Karpas-422 (cell line): ENCODE measurements at regions not wholly inside any gene's neighbourhood (a gene's known extent, or its start where the extent isn't known, plus 50 kb on each side); places are given as distances from the start of the nearest gene placed in this dataset.

ENCODE experiments used
- DNase-seq: peaks from one replicate; pipeline ENCODE4 v3.0.0-alpha.2; 2015
- H2AFZ ChIP-seq: fragments of 200-600 bp; sonication (generic); 2 replicates; pipeline ENCODE4 v1.6.1; 2014; ENCODE audit warnings: antibody characterized with exemption, low read length, mixed read lengths
- H3K27ac ChIP-seq: fragments of 200-600 bp; sonication (generic); 2 replicates; pipeline ENCODE4 v1.5.1; 2014; ENCODE audit warnings: mild to moderate bottlenecking, low read length, moderate library complexity
- H3K27me3 ChIP-seq: fragments of 200-600 bp; sonication (generic); 2 replicates; pipeline ENCODE4 v1.6.1; 2014; ENCODE audit warnings: low read length, mixed read lengths
- H3K36me3 ChIP-seq: fragments of 200-600 bp; sonication (generic); 2 replicates; pipeline ENCODE4 v1.6.1; 2014; ENCODE audit warnings: low read length, mixed read lengths; ENCODE audit not compliant: insufficient read depth
- H3K4me1 ChIP-seq: fragments of 200-600 bp; sonication (generic); 2 replicates; pipeline ENCODE4 v1.6.1; 2014; ENCODE audit warnings: mild to moderate bottlenecking, low read length, mixed read lengths
- H3K4me2 ChIP-seq: fragments of 200-600 bp; sonication (generic); 2 replicates; pipeline ENCODE4 v1.6.1; 2014; ENCODE audit warnings: low read length, low read depth, mild to moderate bottlenecking; ENCODE audit not compliant: poor library complexity, severe bottlenecking
- H3K4me3 ChIP-seq: fragments of 200-600 bp; sonication (generic); 2 replicates; pipeline ENCODE4 v1.5.1; 2014; ENCODE audit warnings: mild to moderate bottlenecking, antibody characterized with exemption, low read length, mixed read lengths
- H3K79me2 ChIP-seq: fragments of 200-600 bp; sonication (generic); 2 replicates; pipeline ENCODE4 v1.6.1; 2014; ENCODE audit warnings: mild to moderate bottlenecking, low read length, mixed read lengths
- H3K9ac ChIP-seq: fragments of 200-600 bp; sonication (generic); 2 replicates; pipeline ENCODE4 v1.6.0; 2014; ENCODE audit warnings: low read length
- H3K9me2 ChIP-seq: fragments of 200-600 bp; sonication (generic), shearing (Covaris generic); replicated peaks from 2 replicates; pipeline ENCODE4 v1.6.0; 2014; ENCODE audit warnings: mild to moderate bottlenecking, low read length, moderate library complexity; ENCODE audit not compliant: insufficient read depth
- H3K9me3 ChIP-seq: fragments of 300-700, 200-600 bp; sonication (generic); 2 replicates; pipeline ENCODE4 v1.6.1; 2014; ENCODE audit warnings: low read length, mixed read lengths
- H4K20me1 ChIP-seq: fragments of 200-600 bp; sonication (generic); 2 replicates; pipeline ENCODE4 v1.6.1; 2014; ENCODE audit warnings: mild to moderate bottlenecking, antibody characterized with exemption, low read length, low read depth; ENCODE audit not compliant: insufficient read depth

GRCh38 chr6:14221564-14222279, 104.2 kb downstream of the CD83 start:
- no peak overlapping the region for H3K4me3 ChIP-seq
- no peaks in the 10 kb centered on the region for H3K4me1 ChIP-seq
- H4K20me1 ChIP-seq: no peaks in the 10 kb centered on the region
- H3K27ac ChIP-seq: no peak overlapping the region
- H3K36me3 ChIP-seq: no peaks in the 10 kb centered on the region
- no peak for DNase-seq
- H3K9me3 ChIP-seq: no peaks in the 10 kb centered on the region
- no peak overlapping the region for H3K4me2 ChIP-seq
- no peaks in the 10 kb centered on the region for H3K27me3 ChIP-seq
- H3K9ac ChIP-seq: no peak overlapping the region
- H3K79me2 ChIP-seq: no peaks in the 10 kb centered on the region
- H3K9me2 ChIP-seq: no peaks in the 10 kb centered on the region
- H2AFZ ChIP-seq: no peak overlapping the region

- no peak for DNase-seq
- H3K4me1 ChIP-seq: no peaks in the 10 kb centered on the region
- no peak overlapping the region for H3K4me2 ChIP-seq
- H3K9ac ChIP-seq: no peak overlapping the region
- H3K27ac ChIP-seq: no peak overlapping the region
- H3K36me3 ChIP-seq: no peaks in the 10 kb centered on the region
- H3K79me2 ChIP-seq: no peaks in the 10 kb centered on the region
- no peaks in the 10 kb centered on the region for H3K9me2 ChIP-seq
- H3K4me3 ChIP-seq: no peak overlapping the region
- H3K27me3 ChIP-seq: no peaks in the 10 kb centered on the region
- H4K20me1 ChIP-seq: no peaks in the 10 kb centered on the region
- H3K9me3 ChIP-seq: no peaks in the 10 kb centered on the region
- no peak overlapping the region for H2AFZ ChIP-seq
These were observed 105.4 kb downstream of the CD83 start for GRCh38 chr6:14222956-14223355.

DNA sequence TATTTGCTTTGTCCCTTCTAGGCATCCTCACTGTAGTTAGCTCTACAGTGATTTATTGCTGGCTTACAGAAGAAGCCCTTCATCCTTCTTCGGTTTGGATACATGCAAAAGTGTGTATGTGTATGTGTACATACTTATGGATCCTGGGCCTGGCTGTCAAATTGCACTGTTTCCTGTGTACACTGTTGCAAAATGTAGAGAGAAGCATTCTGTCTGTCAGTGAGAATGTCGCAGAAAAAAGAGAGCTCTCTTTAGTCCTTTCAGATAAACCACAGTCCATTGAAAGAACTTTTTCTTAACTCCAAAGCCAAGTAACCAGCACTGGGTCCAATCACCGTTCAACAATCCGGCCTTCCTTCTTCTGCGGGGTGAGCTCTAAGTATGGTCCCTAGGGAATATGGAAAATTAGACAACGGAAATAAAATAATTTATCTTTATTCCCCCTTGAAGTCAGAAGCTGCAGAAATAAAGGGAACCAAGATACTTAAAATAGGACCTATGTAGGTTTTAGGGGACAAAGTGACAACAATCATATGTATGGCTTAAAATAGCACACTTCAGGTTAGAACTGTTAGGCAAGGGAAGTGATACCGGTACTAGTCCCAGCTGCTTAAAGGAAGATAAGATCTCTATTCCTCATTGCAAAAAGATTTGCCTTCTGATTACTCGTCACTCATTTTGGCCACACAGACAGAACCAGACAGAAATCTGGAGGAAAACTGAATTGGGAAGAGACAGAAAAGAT, 107.0 kb downstream of the CD83 start:
- H3K27me3 ChIP-seq: no peaks in the 10 kb centered on the region
- H3K4me1 ChIP-seq: no peaks in the 10 kb centered on the region
- H2AFZ ChIP-seq: no peak overlapping the region
- no peak overlapping the region for H3K27ac ChIP-seq
- H3K79me2 ChIP-seq: no peaks in the 10 kb centered on the region
- no peak overlapping the region for H3K4me3 ChIP-seq
- no peak overlapping the region for H3K9ac ChIP-seq
- no peak overlapping the region for H3K4me2 ChIP-seq
- H3K9me2 ChIP-seq: no peaks in the 10 kb centered on the region
- DNase-seq: no peak
- H4K20me1 ChIP-seq: no peaks in the 10 kb centered on the region
- no peaks in the 10 kb centered on the region for H3K9me3 ChIP-seq
- H3K36me3 ChIP-seq: no peaks in the 10 kb centered on the region

DNA sequence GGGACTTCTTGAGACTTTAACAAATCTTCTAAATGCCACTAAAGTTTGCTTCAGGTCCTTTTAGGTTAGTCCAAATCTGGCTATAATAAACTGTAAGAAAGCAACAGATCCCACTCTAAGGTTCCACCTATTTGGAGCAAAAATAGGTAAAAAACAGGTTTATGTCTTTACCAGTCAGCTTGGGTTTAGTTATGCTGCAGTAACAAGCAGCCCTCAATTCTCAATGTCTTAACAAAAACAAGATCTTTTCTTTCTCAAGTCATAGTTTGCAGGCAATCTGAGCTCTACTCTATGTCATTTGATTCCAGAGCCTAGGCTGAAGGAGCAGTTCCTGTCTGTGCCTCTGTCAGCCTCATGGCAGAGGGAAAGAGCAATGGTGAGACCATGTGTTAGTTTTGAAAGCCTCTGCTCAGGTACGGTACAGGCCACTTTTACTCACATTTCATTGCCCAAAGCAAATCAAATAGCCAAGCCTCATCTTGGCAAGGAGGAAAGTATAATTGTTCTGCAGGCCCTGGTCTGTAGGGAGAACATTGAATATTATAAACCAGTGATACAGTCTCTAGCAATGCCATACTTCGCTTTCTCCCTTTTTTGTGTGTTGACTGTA, 108.6 kb downstream of the CD83 start:
- Histone ChIP-seq H2AFZ (no peak overlapping the region), H3K4me3 (no peak overlapping the region), H3K4me2 (no peak overlapping the region), H3K79me2 (no peaks in the 10 kb centered on the region), H4K20me1 (no peaks in the 10 kb centered on the region), H3K27me3 (no peaks in the 10 kb centered on the region), H3K36me3 (no peaks in the 10 kb centered on the region), H3K4me1 (no peaks in the 10 kb centered on the region), H3K9ac (no peak overlapping the region), H3K9me3 (no peaks in the 10 kb centered on the region), H3K27ac (no peak overlapping the region), H3K9me2 (no peaks in the 10 kb centered on the region)
- DNase-seq: no peak

- H3K4me2 ChIP-seq: no peak overlapping the region
- H3K9ac ChIP-seq: no peak overlapping the region
- H3K4me1 ChIP-seq: no peaks in the 10 kb centered on the region
- H3K36me3 ChIP-seq: no peaks in the 10 kb centered on the region
- no peak overlapping the region for H2AFZ ChIP-seq
- no peak overlapping the region for H3K4me3 ChIP-seq
- H3K27me3 ChIP-seq: no peaks in the 10 kb centered on the region
- no peaks in the 10 kb centered on the region for H4K20me1 ChIP-seq
- H3K9me3 ChIP-seq: no peaks in the 10 kb centered on the region
- H3K27ac ChIP-seq: no peak overlapping the region
- no peaks in the 10 kb centered on the region for H3K9me2 ChIP-seq
- DNase-seq: no peak
- H3K79me2 ChIP-seq: no peaks in the 10 kb centered on the region
These were observed 111.0 kb downstream of the CD83 start for GRCh38 chr6:14228571-14228970.

- Histone ChIP-seq H3K4me2 (no peak overlapping the region), H3K4me3 (no peak overlapping the region), H3K79me2 (no peaks in the 10 kb centered on the region), H3K9ac (no peak overlapping the region), H3K36me3 (no peaks in the 10 kb centered on the region), H3K9me2 (no peaks in the 10 kb centered on the region), H4K20me1 (no peaks in the 10 kb centered on the region), H3K4me1 (no peaks in the 10 kb centered on the region), H3K27ac (no peak overlapping the region), H3K9me3 (no peaks in the 10 kb centered on the region), H2AFZ (no peak overlapping the region), H3K27me3 (no peaks in the 10 kb centered on the region)
- no peak for DNase-seq
These were observed 113.5 kb downstream of the CD83 start for GRCh38 chr6:14231071-14231483.

DNA sequence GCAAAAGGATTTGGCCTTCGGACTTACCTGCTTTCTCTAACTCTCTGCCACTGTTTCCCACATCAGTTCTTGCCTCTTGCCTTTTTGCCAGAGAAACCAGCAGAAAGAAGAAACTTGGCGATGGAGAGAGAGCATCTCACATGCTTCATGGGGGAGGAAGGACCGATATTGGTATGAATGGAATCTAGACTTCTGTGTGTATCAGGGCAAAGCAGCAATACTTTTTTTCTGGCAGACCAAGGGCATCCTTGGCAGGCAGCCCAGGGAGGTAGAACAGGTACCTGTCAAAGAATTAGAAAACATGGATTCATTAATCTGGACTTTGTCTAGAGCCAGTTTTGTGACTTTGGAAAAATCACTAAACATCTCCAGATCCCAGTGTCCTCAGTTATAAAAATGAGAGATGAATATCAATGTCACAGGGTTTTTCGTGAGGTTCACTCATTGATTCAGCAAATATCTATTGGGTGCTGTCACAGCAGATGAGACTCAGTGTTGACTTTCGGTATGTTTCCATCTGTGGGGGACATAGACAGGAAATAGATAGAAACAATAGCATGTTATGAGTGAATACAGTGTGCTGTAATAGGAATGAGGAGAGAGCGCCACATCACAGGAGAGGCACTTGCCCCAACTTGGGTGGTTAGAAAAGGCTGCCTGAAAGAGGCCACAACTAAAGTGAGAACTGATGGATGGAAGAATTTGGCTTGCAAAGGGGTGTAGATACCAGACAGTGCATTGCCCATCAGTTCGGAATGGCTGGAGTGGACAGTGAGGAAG, 114.1 kb downstream of the CD83 start:
- Histone ChIP-seq H3K9me2 (no peaks in the 10 kb centered on the region), H3K27ac (no peak overlapping the region), H3K36me3 (no peaks in the 10 kb centered on the region), H4K20me1 (no peaks in the 10 kb centered on the region), H3K9ac (no peak overlapping the region), H3K27me3 (no peaks in the 10 kb centered on the region), H3K9me3 (no peaks in the 10 kb centered on the region), H3K4me1 (no peaks in the 10 kb centered on the region), H3K4me2 (no peak overlapping the region), H3K79me2 (no peaks in the 10 kb centered on the region), H2AFZ (no peak overlapping the region), H3K4me3 (no peak overlapping the region)
- no peak for DNase-seq

- no peak overlapping the region for H3K27ac ChIP-seq
- no peaks in the 10 kb centered on the region for H3K36me3 ChIP-seq
- H2AFZ ChIP-seq: no peak overlapping the region
- H3K9me2 ChIP-seq: no peaks in the 10 kb centered on the region
- H3K27me3 ChIP-seq: no peaks in the 10 kb centered on the region
- no peak overlapping the region for H3K4me3 ChIP-seq
- no peak overlapping the region for H3K9ac ChIP-seq
- H3K4me1 ChIP-seq: no peaks in the 10 kb centered on the region
- H4K20me1 ChIP-seq: no peaks in the 10 kb centered on the region
- DNase-seq: no peak
- H3K79me2 ChIP-seq: no peaks in the 10 kb centered on the region
- no peaks in the 10 kb centered on the region for H3K9me3 ChIP-seq
- no peak overlapping the region for H3K4me2 ChIP-seq
These were observed 115.3 kb downstream of the CD83 start for GRCh38 chr6:14232889-14233288.
